ENCODE measurements at regions not wholly inside any gene's neighbourhood (a gene's known extent, or its start where the extent isn't known, plus 50 kb on each side); places are given as distances from the start of the nearest gene placed in this dataset.

DNA sequence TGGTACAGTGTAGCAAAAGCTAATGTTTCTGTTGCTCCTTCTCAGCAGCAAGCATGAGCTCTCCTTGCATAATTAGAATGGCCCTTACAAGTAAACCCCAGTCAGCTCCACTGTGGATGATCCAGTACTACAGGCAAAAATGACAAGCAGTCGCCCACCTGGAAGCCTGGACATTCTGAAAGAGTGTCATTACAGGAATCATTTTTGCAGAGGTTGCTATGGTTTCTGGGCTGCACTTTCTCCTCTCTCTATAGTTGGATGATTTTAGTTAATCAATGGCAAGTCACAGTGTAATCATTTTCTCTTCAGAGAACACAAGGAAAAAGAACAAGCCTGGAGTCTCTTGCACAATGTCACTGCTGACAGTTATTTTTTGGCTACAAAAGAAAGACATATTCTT is 102.9 kb upstream of the MYO3A start:
- TF ChIP-seq, protein P1, sequence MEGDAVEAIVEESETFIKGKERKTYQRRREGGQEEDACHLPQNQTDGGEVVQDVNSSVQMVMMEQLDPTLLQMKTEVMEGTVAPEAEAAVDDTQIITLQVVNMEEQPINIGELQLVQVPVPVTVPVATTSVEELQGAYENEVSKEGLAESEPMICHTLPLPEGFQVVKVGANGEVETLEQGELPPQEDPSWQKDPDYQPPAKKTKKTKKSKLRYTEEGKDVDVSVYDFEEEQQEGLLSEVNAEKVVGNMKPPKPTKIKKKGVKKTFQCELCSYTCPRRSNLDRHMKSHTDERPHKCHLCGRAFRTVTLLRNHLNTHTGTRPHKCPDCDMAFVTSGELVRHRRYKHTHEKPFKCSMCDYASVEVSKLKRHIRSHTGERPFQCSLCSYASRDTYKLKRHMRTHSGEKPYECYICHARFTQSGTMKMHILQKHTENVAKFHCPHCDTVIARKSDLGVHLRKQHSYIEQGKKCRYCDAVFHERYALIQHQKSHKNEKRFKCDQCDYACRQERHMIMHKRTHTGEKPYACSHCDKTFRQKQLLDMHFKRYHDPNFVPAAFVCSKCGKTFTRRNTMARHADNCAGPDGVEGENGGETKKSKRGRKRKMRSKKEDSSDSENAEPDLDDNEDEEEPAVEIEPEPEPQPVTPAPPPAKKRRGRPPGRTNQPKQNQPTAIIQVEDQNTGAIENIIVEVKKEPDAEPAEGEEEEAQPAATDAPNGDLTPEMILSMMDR (IDR thresholded peaks at IDR 0.05), result no peak
- no peak for TF ChIP-seq POLR2A (IDR thresholded peaks at IDR 0.05)
